ENCODE measurements at regions not wholly inside any gene's neighbourhood (a gene's known extent, or its start where the extent isn't known, plus 50 kb on each side); places are given as distances from the start of the nearest gene placed in this dataset.

GRCh38 chr1:108077991-108078390 is 113.0 kb upstream of the VAV3 start:
- no peaks in the 10 kb centered on the region for H3K9me2 ChIP-seq (ENCODE audit: insufficient read depth, low read length)
- no peaks in the 10 kb centered on the region for H3F3A ChIP-seq (ENCODE audit: insufficient read depth, low read length, poor library complexity, severe bottlenecking)
- no peak overlapping the region for H3K9ac ChIP-seq (ENCODE audit: low read length)
- H4K20me1 ChIP-seq (ENCODE audit: insufficient read depth) = no peaks in the 10 kb centered on the region
- no peaks in the 10 kb centered on the region for H3K9me3 ChIP-seq (ENCODE audit: low read length)
- H3K4me2 ChIP-seq (ENCODE audit: low read length) = no peak overlapping the region
- TF ChIP-seq MXI1 (conservative IDR thresholded peaks at IDR 0.05; ENCODE audit: poor library complexity, severe bottlenecking) = no peak
- TF ChIP-seq EZH2 (IDR thresholded peaks at IDR 0.05; ENCODE audit: borderline replicate concordance, insufficient read depth, low read length, poor library complexity, severe bottlenecking) = no peak
- no peak for TF ChIP-seq POLR2AphosphoS5 (IDR thresholded peaks at IDR 0.05)
- TF ChIP-seq SMC3 (conservative IDR thresholded peaks at IDR 0.05; ENCODE audit: poor library complexity) = no peak
- TF ChIP-seq RAD21 (conservative IDR thresholded peaks at IDR 0.05) = no peak
- no peak for TF ChIP-seq REST (IDR thresholded peaks at IDR 0.05; ENCODE audit: borderline replicate concordance)
- no peak for TF ChIP-seq TAF1 (IDR thresholded peaks at IDR 0.05; ENCODE audit: low read depth)
- TF ChIP-seq CTCF (IDR thresholded peaks at IDR 0.05; ENCODE audit: poor library complexity, severe bottlenecking) = no peak
- TF ChIP-seq EP300 (conservative IDR thresholded peaks at IDR 0.05; ENCODE audit: poor library complexity, severe bottlenecking) = no peak
- no peak overlapping the region for H2AFZ ChIP-seq (ENCODE audit: low read depth, low read length)
- no peaks in the 10 kb centered on the region for H3K79me2 ChIP-seq (replicated peaks; ENCODE audit: insufficient read depth, low read length)
- no peak overlapping the region for H3K27ac ChIP-seq (ENCODE audit: low read length)
- H3K36me3 ChIP-seq (ENCODE audit: insufficient read depth, low read length) = no peaks in the 10 kb centered on the region
- no peak overlapping the region for H3K4me3 ChIP-seq (ENCODE audit: low read length)
- no peaks in the 10 kb centered on the region for H3K27me3 ChIP-seq (ENCODE audit: insufficient read depth, low read depth, low read length)

GRCh38 chr1:108075055-108075454 is 110.1 kb upstream of the VAV3 start:
- Histone ChIP-seq H3K9me2 (ENCODE audit: insufficient read depth, low read length) (no peaks in the 10 kb centered on the region), H4K20me1 (ENCODE audit: insufficient read depth) (no peaks in the 10 kb centered on the region), H3K4me3 (ENCODE audit: low read length) (no peak overlapping the region), H3K9me3 (ENCODE audit: low read length) (no peaks in the 10 kb centered on the region), H3K27ac (ENCODE audit: low read length) (no peak overlapping the region), H2AFZ (ENCODE audit: low read depth, low read length) (no peak overlapping the region), H3F3A (ENCODE audit: insufficient read depth, low read length, poor library complexity, severe bottlenecking) (no peaks in the 10 kb centered on the region), H3K79me2 (replicated peaks; ENCODE audit: insufficient read depth, low read length) (no peaks in the 10 kb centered on the region), H3K4me2 (ENCODE audit: low read length) (no peak overlapping the region), H3K36me3 (ENCODE audit: insufficient read depth, low read length) (no peaks in the 10 kb centered on the region), H3K9ac (ENCODE audit: low read length) (no peak overlapping the region), H3K27me3 (ENCODE audit: insufficient read depth, low read depth, low read length) (no peaks in the 10 kb centered on the region)
- TF ChIP-seq EZH2 (IDR thresholded peaks at IDR 0.05; ENCODE audit: borderline replicate concordance, insufficient read depth, low read length, poor library complexity, severe bottlenecking) (no peak), CTCF (IDR thresholded peaks at IDR 0.05; ENCODE audit: poor library complexity, severe bottlenecking) (no peak), TAF1 (IDR thresholded peaks at IDR 0.05; ENCODE audit: low read depth) (no peak), POLR2AphosphoS5 (IDR thresholded peaks at IDR 0.05) (no peak), RAD21 (conservative IDR thresholded peaks at IDR 0.05) (no peak)
